CD1c-positive myeloid dendritic cell (primary cell): ENCODE measurements at regions not wholly inside any gene's neighbourhood (a gene's known extent, or its start where the extent isn't known, plus 50 kb on each side); places are given as distances from the start of the nearest gene placed in this dataset.

Experiments
- DNase-seq: peaks from one replicate; pipeline ENCODE4 v3.0.0-alpha.2; 2016; ENCODE audit errors: extremely low spot score

- no peak for DNase-seq
Observed at GRCh38 chr9:14031810-14032209, 282.1 kb downstream of the NFIB start.

- no peak for DNase-seq
Observed at GRCh38 chr9:14031060-14031414, 282.9 kb downstream of the NFIB start.

- DNase-seq, result no peak
Observed at GRCh38 chr9:14030375-14031059, 283.4 kb downstream of the NFIB start.

- DNase-seq, result no peak
Observed at GRCh38 chr9:14029806-14030374, 284.1 kb downstream of the NFIB start.

GRCh38 chr9:14027116-14027800 is 286.7 kb downstream of the NFIB start:
- DNase-seq, result no peak

GRCh38 chr9:14025741-14026140 is 288.2 kb downstream of the NFIB start:
- no peak for DNase-seq

- DNase-seq, result no peak
Observed at GRCh38 chr9:14023285-14023684, 290.7 kb downstream of the NFIB start.

- no peak for DNase-seq
Observed at GRCh38 chr9:14021871-14022525, 291.9 kb downstream of the NFIB start.

GRCh38 chr9:14018081-14018480 is 295.9 kb downstream of the NFIB start:
- no peak for DNase-seq

- DNase-seq, result no peak
Observed at GRCh38 chr9:14014744-14015143, 299.2 kb downstream of the NFIB start.

GRCh38 chr9:14014218-14014617 is 299.7 kb downstream of the NFIB start:
- DNase-seq, result no peak

- DNase-seq, result no peak
Observed at GRCh38 chr9:14011799-14012560, 302.0 kb downstream of the NFIB start.

GRCh38 chr9:14007190-14007769 is 306.7 kb downstream of the NFIB start:
- DNase-seq, result no peak

GRCh38 chr9:14006386-14007187 is 307.4 kb downstream of the NFIB start:
- no peak for DNase-seq

- DNase-seq, result no peak
Observed at GRCh38 chr9:14004110-14004509, 309.8 kb downstream of the NFIB start.

- no peak for DNase-seq
Observed at GRCh38 chr9:13994240-13994639, 319.7 kb downstream of the NFIB start.

- DNase-seq, result no peak
Observed at GRCh38 chr9:13993632-13994185, 320.2 kb downstream of the NFIB start.

GRCh38 chr9:13992138-13993088 is 321.5 kb downstream of the NFIB start:
- no peak for DNase-seq

- no peak for DNase-seq
Observed at GRCh38 chr9:13991395-13991794, 322.5 kb downstream of the NFIB start.
